Erythroblast (primary cell): ENCODE measurements at regions not wholly inside any gene's neighbourhood (a gene's known extent, or its start where the extent isn't known, plus 50 kb on each side); places are given as distances from the start of the nearest gene placed in this dataset.
"Not testable (repeated sequence)": the region's sequence is repeated elsewhere in the genome, so short reads cannot be mapped to it uniquely, and the experiment has no call there.

Source experiments
- DNase-seq, 2 experiments: peaks; one replicate each; lab custom pipeline; 2025; lab: John Stamatoyannopoulos, UW
- GATA1 ChIP-seq: IDR thresholded peaks from 2 replicates; pipeline ENCODE4 v1.6.1; 2011; ENCODE audit warnings: low read depth, mild to moderate bottlenecking, control low read depth, low read length, moderate library complexity
- POLR2A ChIP-seq: IDR thresholded peaks from 2 replicates; pipeline ENCODE4 v1.6.1; 2011; ENCODE audit warnings: mild to moderate bottlenecking, low read length

GRCh38 chr16:63157818-63158217, 1121.6 kb upstream of the CDH8 start:
- TF ChIP-seq POLR2A (no peak), GATA1 (no peak)
- DNase-seq: no peak

DNA sequence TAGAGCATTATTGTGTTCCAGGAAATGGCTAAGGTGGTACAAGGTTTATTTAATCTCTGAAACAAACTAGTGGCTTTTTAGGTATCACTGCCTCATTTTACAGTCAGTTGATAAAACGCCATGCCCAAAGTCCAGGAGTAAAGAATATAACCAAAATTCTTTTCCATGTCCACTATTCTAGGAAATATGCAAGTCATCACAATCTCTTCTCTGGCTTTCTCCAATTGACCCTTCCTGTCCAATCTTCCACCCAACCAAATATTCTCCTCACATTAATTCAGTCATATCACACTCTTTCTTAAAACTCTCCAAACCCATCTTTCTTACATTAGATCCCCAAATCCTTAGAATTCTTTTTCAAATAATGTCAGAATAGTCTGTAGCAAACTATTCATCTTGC, 1110.0 kb upstream of the CDH8 start:
- no peak for DNase-seq
- TF ChIP-seq POLR2A (no peak), GATA1 (no peak)

GRCh38 chr16:63145411-63145810, 1109.2 kb upstream of the CDH8 start:
- TF ChIP-seq GATA1 (no peak), POLR2A (no peak)
- no peak for DNase-seq

GRCh38 chr16:63135069-63135468, 1098.8 kb upstream of the CDH8 start:
- no peak for TF ChIP-seq POLR2A
- no peak for TF ChIP-seq GATA1
- DNase-seq: no peak

- TF ChIP-seq GATA1: no peak
- TF ChIP-seq POLR2A: no peak
- no peak for DNase-seq
Observed at GRCh38 chr16:63131503-63131902, 1095.3 kb upstream of the CDH8 start.

- peak; percentile 49 to 67 for DNase-seq
- TF ChIP-seq GATA1 (no peak), POLR2A (no peak)
Observed at GRCh38 chr16:63130942-63131341, 1094.7 kb upstream of the CDH8 start.

DNA sequence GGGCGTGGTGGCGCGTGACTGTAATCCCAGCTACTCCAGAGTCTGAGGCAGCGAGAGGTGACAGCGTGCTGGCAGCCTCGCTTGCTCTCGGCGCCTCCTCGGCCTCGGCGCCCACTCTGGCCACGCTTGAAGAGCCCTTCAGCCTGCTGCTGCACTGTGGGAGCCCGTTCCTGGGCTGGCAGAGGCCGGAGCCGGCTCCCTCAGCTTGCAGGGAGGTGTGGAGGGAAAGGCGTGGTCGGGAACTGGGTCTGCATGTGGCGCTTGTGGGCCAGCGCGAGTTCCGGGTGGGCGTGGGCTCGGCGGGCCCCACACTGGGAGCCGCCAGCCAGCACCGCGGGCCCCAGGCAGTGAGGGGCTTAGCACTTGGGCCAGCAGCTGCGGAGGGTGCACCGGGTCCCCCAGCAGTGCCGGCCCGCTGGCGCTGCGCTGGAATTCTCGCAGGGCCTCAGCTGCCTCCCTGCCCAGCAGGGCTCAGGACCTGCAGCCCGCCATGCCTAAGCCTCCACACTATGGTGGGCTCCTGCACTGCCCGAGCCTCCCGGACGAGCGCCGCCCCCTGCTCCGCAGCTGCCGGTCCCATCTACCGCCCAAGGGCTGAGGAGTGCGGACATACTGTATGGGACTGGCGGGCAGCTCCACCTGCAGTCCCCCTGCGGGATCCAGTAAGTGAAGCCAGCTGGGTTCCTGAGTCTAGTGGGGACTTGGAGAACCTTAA, 1093.3 kb upstream of the CDH8 start:
- TF ChIP-seq POLR2A: no peak
- no peak for TF ChIP-seq GATA1

GRCh38 chr16:63119905-63120304, 1083.7 kb upstream of the CDH8 start:
- not testable (repeated sequence) for DNase-seq

More for the DNA sequence above, 1093.3 kb upstream of the CDH8 start:
- no peak for DNase-seq

DNA sequence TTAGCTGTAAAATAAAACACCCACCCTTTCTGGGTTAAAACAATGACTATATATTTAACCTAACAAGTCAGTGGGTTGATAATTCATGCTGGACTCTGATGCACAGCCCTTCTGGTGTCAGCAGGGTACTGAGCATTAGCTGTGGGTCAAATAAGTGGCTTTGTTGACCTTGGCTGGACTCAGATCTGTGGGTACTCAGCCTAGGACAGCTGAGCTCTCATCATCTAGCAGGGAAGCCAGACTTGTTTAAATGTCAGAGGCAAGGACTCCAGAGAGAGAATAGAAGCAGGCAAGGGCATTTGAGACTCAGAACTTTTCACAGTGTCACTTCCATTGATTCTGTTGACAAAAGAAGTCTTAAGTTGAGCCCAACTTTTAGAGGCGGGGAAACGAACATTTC, 1063.8 kb upstream of the CDH8 start:
- DNase-seq: no peak
- no peak for TF ChIP-seq GATA1
- TF ChIP-seq POLR2A: no peak

DNA sequence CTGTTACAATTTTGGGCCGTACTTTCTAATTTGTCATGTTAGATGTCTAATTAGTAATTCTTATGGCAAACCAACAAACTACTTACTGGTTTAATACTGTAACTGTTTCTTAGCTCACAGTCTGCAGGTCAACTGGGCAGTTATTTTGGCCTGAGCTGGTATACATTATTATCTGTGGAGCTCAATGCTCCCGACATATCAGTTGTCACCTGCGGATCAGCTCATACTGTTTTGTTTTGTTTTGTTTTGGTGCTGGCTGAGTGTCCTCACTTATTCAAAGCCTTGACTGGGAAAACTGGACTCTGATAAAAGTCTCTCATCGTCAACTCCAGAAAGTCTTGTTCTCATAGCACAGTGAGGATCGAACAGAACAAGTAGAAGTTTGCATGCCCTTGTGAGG, 1060.6 kb upstream of the CDH8 start:
- TF ChIP-seq GATA1 (no peak), POLR2A (no peak)
- no peak for DNase-seq

- TF ChIP-seq GATA1 (no peak), POLR2A (no peak)
- DNase-seq: no peak
Observed at GRCh38 chr16:63092736-63093135, 1056.5 kb upstream of the CDH8 start.

DNA sequence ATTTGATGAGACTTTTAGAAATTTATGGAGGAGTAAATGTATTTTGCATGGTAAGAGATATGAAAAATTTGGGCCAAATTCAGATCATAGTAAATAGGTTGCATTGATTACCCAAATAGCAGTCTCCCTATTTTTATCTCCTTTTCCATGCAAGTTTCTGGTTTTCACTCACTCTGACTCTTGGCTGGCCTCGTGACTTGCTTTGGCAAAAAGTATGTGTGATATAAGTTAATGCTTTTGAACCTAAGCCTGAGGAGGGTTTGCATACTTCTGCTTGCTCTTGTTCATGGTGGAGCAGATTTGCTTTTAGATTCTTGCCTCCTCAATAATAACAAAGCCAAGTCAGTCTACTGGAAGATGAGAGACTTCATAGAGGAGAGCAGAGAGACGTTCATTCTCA, 1045.9 kb upstream of the CDH8 start:
- no peak for TF ChIP-seq POLR2A
- DNase-seq: no peak

GRCh38 chr16:63080746-63081145, 1044.5 kb upstream of the CDH8 start:
- no peak for TF ChIP-seq POLR2A
- TF ChIP-seq GATA1: no peak
- peak in 1 of 2 experiments; percentile 17 for DNase-seq

- no peak for TF ChIP-seq GATA1
- TF ChIP-seq POLR2A: no peak
- DNase-seq: no peak
Observed at GRCh38 chr16:63069047-63069446, 1032.8 kb upstream of the CDH8 start.

DNA sequence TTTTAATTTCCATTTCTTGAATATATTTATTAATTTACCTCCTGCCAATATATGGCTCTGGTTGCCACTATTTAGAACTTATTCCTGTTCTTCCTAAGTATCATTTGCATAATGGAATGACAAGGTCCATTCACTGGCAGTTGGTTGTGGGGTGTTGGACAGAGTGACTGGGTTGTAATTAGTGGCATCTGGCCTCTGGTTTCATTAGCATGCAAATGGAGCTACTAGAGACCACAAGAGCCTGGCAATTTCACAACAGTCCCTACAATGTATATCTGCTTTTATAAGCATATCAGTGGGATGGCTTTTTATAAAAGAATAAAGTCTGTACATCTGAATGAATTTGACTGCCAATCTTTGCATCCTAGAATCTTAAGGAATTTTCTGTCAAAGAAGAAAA, 1030.9 kb upstream of the CDH8 start:
- no peak for TF ChIP-seq GATA1
- DNase-seq: no peak
